ENCODE measurements at regions not wholly inside any gene's neighbourhood (a gene's known extent, or its start where the extent isn't known, plus 50 kb on each side); places are given as distances from the start of the nearest gene placed in this dataset.

DNA sequence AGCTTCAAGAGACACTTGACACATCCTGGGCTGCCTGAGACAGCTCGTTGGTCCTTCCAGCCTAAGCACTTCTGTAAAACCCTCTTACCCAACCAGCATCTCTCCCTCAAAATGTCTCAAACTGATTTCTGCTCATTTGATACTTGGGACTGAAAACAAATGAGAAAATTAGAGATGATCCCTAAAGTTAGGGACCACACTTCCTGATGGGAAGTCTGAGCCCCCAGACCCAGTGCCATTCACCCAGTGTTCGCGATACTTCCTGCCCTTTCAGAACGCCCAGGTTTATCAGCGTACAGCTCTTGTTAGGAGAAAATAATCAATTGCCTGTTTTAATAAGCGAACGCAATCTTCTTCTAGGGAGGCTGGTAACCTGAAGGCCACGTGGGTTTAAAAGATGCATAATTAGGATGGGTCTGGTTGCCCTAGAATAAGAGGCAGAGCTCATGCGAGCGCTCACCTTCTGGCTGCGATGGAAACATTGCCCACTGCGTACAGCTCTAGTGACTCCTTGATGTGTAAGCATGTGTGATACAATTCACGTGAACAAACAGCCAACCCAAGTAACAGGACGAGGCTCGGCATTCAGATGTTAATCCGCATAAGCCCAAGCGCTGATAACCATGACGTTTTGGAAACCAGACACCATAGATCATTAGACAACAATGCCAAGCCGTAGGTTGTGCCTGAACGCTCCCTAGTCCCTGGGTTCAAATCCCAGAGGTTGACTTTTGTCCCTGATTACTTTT lies 213.1 kb downstream of the FOXL1 start:
- no peak for TF ChIP-seq CTCF (IDR thresholded peaks at IDR 0.05; ENCODE audit: borderline replicate concordance, extremely low read depth, low read length, poor library complexity, severe bottlenecking)
- no peak for TF ChIP-seq EZH2 (IDR thresholded peaks at IDR 0.05; ENCODE audit: borderline replicate concordance, low read depth, low read length, severe bottlenecking)
